HG03460 (cell line): ENCODE measurements at regions not wholly inside any gene's neighbourhood (a gene's known extent, or its start where the extent isn't known, plus 50 kb on each side); places are given as distances from the start of the nearest gene placed in this dataset.
"Not testable (repeated sequence)": the region's sequence is repeated elsewhere in the genome, so short reads cannot be mapped to it uniquely, and the experiment has no call there.

Experiments
- ATAC-seq: cut with Tn5 transposase; IDR thresholded peaks from one replicate; pipeline ENCODE4 v1.9.1; 2021; ENCODE audit not compliant: unreplicated experiment

DNA sequence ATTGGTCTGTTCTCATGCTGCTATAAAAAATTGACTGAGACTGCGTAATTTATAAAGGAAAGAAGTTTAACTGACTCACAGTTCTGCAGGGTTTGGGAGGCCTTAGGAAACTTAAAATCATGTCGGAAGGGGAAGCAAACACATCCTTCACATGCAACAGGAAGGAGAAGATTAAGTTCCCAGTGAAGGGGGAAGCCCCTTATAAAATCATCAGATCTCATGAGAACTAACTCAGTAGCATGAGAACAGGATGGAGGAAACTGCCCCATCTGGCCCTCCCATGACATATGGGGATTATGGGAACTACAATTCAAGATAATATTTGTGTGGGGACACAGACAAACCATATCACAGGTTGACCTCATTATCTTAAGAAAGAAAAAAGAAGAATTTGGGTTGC, 134.5 kb downstream of the PPP1R3A start:
- no peak for ATAC-seq

- no peak for ATAC-seq
These were observed 135.4 kb downstream of the PPP1R3A start for GRCh38 chr7:113783403-113783802.

- ATAC-seq: no peak
These were observed 143.0 kb downstream of the PPP1R3A start for GRCh38 chr7:113775804-113776203.

GRCh38 chr7:113775401-113775800, 143.4 kb downstream of the PPP1R3A start:
- ATAC-seq: no peak

GRCh38 chr7:113774182-113774807, 144.5 kb downstream of the PPP1R3A start:
- ATAC-seq: peak; percentile 84

GRCh38 chr7:113770146-113770738, 148.6 kb downstream of the PPP1R3A start:
- no peak for ATAC-seq

DNA sequence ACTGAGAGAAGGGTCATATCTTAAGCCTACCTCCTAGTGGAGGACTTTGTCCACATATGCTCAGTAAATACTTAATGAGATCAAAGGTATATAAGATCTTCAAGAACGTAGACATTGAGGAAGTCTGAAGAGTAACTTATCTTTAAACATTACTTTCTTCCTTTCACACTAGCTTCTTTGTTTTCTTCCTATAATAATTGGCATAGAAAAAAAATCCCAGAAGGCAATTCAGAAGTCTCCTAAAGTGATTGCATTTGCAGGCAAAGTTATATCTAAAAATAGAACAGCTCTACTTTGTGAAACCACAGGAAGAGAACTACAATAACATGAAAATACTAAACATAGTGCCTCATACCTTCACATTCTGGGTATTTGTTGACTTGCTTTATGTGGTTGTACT, 150.4 kb downstream of the PPP1R3A start:
- ATAC-seq: no peak

GRCh38 chr7:113764401-113765035, 154.3 kb downstream of the PPP1R3A start:
- ATAC-seq: no peak

DNA sequence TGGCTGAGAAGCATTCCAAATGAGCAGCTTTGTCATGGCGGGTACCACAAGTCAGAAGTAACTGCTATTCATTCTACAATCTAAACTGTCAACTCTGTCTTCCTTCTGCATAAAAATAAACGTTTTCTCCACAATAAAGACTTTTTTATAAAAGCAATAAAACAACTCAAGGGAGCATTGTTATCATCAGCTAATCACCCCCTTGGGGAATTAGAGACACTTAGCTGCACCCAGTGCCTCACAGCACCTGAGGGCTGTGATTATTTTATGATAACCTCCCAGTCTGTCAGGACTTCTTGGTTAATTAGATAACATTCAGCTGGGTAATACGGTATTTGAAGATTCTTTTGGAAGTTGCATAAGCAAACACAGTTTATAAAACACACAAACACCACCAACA, 155.6 kb downstream of the PPP1R3A start:
- no peak for ATAC-seq

GRCh38 chr7:113756250-113756649, 162.6 kb downstream of the PPP1R3A start:
- ATAC-seq: no peak

DNA sequence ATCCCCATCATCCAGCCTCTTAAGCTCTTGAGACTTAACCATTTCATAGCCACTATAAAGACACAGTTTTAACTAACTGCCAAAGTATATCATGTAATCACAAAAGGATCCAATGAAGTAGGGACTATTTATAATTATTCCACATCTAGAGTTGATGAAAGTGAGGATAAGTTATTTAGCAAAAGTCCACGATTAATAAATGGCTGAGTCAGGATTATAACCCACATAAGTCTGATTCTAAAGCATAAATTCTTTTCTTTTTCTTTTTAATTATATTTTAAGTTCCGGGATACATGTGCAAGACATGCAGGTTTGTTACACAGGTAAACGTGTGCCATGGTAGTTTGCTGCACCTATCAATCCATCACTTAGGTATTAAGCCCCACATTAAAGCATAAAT, 166.1 kb downstream of the PPP1R3A start:
- ATAC-seq: no peak

GRCh38 chr7:113752289-113752688, 166.5 kb downstream of the PPP1R3A start:
- no peak for ATAC-seq

GRCh38 chr7:113751547-113751946, 167.3 kb downstream of the PPP1R3A start:
- ATAC-seq: no peak

- not testable (repeated sequence) for ATAC-seq
These were observed 170.4 kb downstream of the PPP1R3A start for GRCh38 chr7:113748385-113748784.

GRCh38 chr7:113742946-113743431, 175.8 kb downstream of the PPP1R3A start:
- not testable (repeated sequence) for ATAC-seq

- no peak for ATAC-seq
These were observed 176.4 kb downstream of the PPP1R3A start for GRCh38 chr7:113742377-113742776.

DNA sequence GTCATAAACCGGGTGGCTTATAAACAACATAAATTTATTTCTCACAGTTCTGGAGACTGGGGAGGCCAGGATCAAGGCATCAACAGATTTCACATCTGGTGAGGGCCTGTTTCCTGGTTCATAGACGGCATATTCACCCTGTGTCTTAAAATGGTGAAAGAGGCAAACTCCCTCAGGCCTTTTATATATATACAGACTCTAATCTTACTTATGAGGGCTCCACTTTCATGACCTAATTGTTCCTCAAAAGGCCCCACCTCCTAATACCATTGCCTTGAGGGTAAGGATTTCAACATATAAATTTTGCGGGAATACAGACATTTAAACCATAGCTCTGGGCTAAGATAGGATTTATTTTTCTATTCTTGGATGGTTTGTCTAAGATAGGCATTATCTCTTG, 187.2 kb downstream of the PPP1R3A start:
- no peak for ATAC-seq

DNA sequence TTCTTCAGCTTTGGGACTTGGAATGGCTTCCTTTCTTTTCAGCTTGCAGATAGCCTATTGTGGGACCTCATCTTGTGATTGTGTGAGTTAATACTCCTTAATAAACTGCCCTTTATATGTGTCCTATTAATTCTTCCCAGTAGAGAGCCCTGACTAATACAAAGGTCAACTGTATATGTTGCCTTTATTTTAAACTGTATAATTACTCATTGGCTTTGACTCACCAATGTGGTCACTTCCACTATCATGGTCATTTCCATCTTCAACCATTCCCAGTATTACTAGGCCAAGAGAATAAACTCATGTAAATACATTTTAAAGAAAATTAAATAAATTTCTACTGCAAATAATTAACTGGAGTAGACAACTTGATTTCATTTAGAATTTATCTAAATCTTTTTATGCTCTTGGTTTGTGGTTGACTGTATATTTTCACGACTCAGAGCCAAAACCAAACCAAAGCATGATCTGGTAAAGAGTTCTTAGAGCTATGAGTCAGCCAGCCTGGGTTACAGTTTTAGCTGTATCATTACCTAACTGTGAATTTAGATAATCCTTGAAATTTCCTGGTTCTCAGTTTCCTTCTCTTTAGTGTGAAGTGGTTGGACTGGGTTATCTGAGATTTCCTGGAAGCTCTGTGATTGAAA, 188.4 kb downstream of the PPP1R3A start:
- no peak for ATAC-seq

- no peak for ATAC-seq
These were observed 191.3 kb downstream of the PPP1R3A start for GRCh38 chr7:113727486-113727885.

DNA sequence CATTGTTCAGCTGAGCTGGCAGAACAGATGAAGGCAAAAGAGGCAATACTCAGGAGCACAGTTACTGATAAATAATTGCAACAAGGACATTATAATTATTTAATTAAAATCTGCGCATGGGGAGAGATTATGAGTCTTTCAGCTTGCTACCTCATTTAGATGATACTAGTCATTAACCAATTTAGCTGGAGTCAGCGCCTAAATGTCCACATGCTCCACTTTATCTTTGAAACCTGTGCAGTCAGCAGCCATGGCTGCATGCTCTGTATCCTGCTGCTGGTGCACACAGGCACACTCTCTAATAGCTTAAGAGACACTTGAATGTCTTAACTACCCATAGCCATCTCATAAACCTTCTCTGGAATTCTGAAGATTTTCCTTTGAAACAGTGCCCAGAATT, 196.8 kb downstream of the PPP1R3A start:
- ATAC-seq: no peak

GRCh38 chr7:113717739-113718138, 201.1 kb downstream of the PPP1R3A start:
- ATAC-seq: no peak
